ENCODE measurements at regions not wholly inside any gene's neighbourhood (a gene's known extent, or its start where the extent isn't known, plus 50 kb on each side); places are given as distances from the start of the nearest gene placed in this dataset.

DNA sequence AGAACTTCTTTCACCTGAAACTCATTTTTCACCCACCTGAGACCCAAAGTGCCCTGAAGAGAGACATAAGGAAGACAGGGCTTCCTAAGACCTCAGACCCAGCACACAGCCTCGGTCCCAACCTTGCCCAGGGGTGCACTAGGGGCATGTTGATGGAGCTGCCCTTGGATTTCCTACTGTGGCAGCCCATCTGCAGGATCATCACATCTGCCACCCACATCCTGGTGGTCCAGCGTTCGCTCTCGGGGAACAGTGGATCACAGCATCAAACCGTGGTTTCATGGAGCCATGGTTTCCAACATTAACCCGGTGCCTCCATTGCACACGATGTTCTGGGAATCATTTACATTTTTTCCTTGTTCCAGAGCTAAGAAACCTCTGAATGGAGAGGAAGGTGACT, 186.4 kb downstream of the TFCP2L1 start:
- no peak for FAIRE-seq
- DNase-seq (ENCODE audit: insufficient read length, low spot score) = no peak

DNA sequence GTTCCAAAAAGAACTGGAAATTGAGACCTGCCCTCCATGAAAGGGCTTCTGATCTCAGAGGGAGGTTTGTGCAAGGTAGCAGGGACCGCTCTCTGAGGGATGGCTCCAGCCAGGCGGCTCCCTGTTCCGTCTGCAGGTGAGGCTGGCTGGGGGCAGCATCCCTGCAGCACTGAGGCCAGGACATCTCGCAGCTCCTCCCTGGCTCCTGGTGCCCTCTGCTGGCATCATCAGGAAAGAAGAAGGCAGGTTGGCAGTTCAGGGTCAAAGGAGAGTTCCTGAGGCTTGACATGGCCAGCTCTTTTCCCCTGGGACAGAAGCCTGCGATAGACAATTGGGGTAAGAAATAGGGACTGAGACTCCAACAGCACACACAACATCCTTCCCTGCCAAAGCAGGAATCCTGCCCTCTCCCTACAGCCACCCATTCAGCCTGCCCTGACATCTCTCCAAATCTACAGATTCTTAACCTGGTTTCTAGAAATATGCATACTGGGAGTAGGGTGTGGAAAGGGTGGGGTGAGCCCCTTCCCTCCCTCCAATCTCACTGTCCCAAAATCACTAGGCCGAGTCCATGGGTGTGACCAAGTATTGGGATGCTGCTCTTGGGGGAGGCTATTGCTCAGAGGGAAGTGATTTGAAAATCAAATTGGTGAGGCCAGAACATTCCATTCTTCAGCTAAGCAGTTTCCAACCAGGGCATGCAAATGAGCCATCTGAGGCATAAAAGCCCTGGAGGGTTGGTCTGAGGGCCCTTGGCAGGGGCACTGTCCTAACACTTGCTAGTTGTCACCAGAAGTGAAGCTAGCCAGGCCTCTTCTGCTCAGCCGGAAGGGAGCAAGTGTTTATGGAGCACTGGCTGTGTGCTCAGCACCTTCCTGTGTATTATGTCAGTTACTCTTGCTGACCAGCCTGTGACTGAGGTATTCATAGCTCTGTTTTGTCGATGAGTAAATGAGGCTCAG, 185.4 kb downstream of the TFCP2L1 start:
- FAIRE-seq = no peak
- TF ChIP-seq, protein P1, sequence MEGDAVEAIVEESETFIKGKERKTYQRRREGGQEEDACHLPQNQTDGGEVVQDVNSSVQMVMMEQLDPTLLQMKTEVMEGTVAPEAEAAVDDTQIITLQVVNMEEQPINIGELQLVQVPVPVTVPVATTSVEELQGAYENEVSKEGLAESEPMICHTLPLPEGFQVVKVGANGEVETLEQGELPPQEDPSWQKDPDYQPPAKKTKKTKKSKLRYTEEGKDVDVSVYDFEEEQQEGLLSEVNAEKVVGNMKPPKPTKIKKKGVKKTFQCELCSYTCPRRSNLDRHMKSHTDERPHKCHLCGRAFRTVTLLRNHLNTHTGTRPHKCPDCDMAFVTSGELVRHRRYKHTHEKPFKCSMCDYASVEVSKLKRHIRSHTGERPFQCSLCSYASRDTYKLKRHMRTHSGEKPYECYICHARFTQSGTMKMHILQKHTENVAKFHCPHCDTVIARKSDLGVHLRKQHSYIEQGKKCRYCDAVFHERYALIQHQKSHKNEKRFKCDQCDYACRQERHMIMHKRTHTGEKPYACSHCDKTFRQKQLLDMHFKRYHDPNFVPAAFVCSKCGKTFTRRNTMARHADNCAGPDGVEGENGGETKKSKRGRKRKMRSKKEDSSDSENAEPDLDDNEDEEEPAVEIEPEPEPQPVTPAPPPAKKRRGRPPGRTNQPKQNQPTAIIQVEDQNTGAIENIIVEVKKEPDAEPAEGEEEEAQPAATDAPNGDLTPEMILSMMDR (IDR thresholded peaks at IDR 0.05; ENCODE audit: insufficient read depth, missing control alignments) = peak; percentile 47
- no peak for DNase-seq (ENCODE audit: insufficient read length, low spot score)

More for the DNA sequence above, 186.4 kb downstream of the TFCP2L1 start:
- TF ChIP-seq, protein P1 (IDR thresholded peaks at IDR 0.05; ENCODE audit: insufficient read depth, missing control alignments) = no peak

DNA sequence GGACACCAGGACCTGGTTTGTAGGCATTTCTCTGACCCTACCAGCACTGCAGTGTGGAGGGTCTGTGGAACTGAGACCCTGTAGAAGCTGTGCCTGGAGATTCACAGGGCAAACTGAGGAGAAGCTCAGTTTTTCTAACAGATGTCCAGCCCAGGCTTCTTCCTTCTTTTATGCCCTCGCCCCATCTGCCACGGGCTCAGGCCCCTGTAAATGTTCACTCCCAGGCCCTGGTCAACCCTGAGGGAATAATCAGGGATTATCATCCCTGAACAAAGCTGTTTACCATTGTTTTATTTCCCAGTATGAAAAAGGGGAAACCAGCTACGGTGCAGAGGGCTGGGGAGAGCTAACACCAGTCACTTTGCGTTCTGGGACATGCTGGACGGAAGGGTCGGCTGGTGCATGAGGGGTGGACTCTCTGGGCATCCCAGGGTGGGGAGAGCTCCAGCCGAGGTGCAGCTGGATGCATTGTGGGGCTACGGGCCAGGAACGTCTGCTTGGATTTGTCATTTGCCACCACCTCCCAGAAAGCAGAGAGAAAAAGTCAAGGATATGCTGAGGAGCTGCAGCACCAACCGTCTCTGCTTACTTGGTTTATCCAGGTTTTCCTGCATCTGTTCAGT, 183.8 kb downstream of the TFCP2L1 start:
- TF ChIP-seq, protein P1 (IDR thresholded peaks at IDR 0.05; ENCODE audit: insufficient read depth, missing control alignments) = no peak
- FAIRE-seq (no peak), DNase-seq (ENCODE audit: insufficient read length, low spot score) (peak; percentile 56)

DNA sequence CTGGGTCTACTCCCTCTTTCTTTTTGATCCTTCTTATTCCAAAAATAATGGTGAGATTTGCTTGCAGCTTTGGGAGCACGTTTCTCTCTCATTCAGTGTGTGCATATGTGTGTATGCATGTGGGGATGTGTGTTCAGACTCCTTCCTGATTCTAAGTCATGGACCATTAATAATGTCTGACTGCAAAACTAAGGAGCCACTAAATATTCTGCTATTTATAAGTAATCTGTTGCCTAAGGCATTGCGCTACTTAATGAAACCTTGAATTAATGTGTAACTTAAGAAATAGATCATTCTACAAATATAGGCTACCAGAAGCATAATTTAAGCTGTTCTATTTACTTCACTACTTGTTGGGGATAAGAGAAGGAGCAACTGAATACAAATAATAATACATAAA, 182.1 kb downstream of the TFCP2L1 start:
- DNase-seq (ENCODE audit: insufficient read length, low spot score) = no peak
- TF ChIP-seq, protein P1 (IDR thresholded peaks at IDR 0.05; ENCODE audit: insufficient read depth, missing control alignments) = no peak
- no peak for FAIRE-seq

DNA sequence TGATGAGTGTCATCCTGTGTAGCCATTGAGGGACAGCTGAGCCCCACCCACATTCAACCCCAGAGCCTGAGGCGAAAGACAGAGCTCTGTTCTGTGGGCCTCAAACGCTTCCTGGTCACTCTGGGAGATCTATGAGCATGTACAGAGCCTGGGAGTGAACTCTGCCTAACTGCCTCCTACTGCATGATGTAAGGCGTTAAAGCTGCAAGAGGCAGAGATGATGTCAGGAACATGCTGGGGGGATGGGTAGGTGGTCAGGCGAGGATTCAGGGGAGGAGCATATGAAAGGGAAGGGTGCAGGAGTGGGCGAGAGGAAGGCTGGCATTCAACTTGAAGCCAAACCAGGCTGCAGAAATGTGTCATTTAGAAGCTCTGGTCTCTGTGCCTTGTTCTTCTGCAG, 181.0 kb downstream of the TFCP2L1 start:
- no peak for DNase-seq (ENCODE audit: insufficient read length, low spot score)
- TF ChIP-seq, protein P1 (IDR thresholded peaks at IDR 0.05; ENCODE audit: insufficient read depth, missing control alignments) = no peak
- no peak for FAIRE-seq

DNA sequence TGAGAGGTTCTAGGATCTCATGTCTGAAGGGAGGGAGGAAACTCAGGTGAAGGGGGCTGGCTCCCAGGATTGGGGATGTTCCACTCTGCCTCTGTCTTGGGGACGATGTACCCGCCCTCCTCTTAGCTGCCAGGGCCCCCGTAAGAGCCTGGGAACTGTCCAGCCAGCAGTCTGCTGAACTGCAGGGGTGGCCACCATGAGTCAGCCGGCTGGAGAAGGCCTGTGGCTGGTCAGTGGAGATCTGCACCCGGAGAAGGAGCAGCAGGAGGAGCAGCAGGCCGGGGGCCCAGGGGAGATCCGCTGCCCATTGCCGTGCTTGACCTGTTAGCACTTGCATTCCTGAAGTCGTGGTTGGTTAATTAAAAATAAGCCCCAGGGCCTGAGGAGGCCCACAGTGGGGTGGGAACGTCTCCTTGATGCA, 180.3 kb downstream of the TFCP2L1 start:
- FAIRE-seq = no peak
- TF ChIP-seq, protein P1 (IDR thresholded peaks at IDR 0.05; ENCODE audit: insufficient read depth, missing control alignments) = no peak
- no peak for DNase-seq (ENCODE audit: insufficient read length, low spot score)

Data from D721Med (cell line).